GM12865 (cell line): ENCODE measurements at regions not wholly inside any gene's neighbourhood (a gene's known extent, or its start where the extent isn't known, plus 50 kb on each side); places are given as distances from the start of the nearest gene placed in this dataset.

Experiments
- DNase-seq: peaks from one replicate; pipeline ENCODE4 v3.0.0; 2010; ENCODE audit warnings: low read depth
- H3K4me3 ChIP-seq: 2 replicates; pipeline ENCODE4 v1.5.1; 2011; ENCODE audit warnings: mild to moderate bottlenecking, low read depth, low read length, control low read depth
- CTCF ChIP-seq: IDR thresholded peaks from 2 replicates; pipeline ENCODE4 v1.5.1; 2011; ENCODE audit warnings: low read length, control low read depth, low read depth, inconsistent platforms; ENCODE audit not compliant: insufficient read depth; ENCODE audit errors: missing control alignments

GRCh38 chr6:29999416-29999815, 57.1 kb downstream of the HLA-A start:
- H3K4me3 ChIP-seq: no peak overlapping the region
- no peak for DNase-seq
- TF ChIP-seq CTCF: no peak

- no peak overlapping the region for H3K4me3 ChIP-seq
- DNase-seq: no peak
Measured at GRCh38 chr6:30000156-30000791, 57.9 kb downstream of the HLA-A start.

GRCh38 chr6:30002871-30003270, 58.2 kb upstream of the POLR1H start:
- H3K4me3 ChIP-seq: no peak overlapping the region
- DNase-seq: no peak
- TF ChIP-seq CTCF: no peak

More at GRCh38 chr6:30000156-30000791, 57.9 kb downstream of the HLA-A start:
- TF ChIP-seq CTCF: no peak

GRCh38 chr6:30005482-30005881, 55.6 kb upstream of the POLR1H start:
- DNase-seq: no peak
- no peak for TF ChIP-seq CTCF
- no peak overlapping the region for H3K4me3 ChIP-seq

- DNase-seq: no peak
- no peak for TF ChIP-seq CTCF
- peak overlapping the region; percentile 29 for H3K4me3 ChIP-seq
Measured at GRCh38 chr6:30006170-30007131, 54.6 kb upstream of the POLR1H start.

GRCh38 chr6:30007132-30007764, 53.8 kb upstream of the POLR1H start:
- DNase-seq: no peak
- H3K4me3 ChIP-seq: no peak overlapping the region; the same call in 1 of the 2 replicates
- TF ChIP-seq CTCF: no peak
